ENCODE measurements at regions not wholly inside any gene's neighbourhood (a gene's known extent, or its start where the extent isn't known, plus 50 kb on each side); places are given as distances from the start of the nearest gene placed in this dataset.

- no peak for TF ChIP-seq CTCF (IDR thresholded peaks at IDR 0.05)
- TF ChIP-seq POLR2A (IDR thresholded peaks at IDR 0.05): no peak
Measured at GRCh38 chr9:108219664-108220063, 636.1 kb downstream of the ACTL7B start.
